A549 (cell line): ENCODE measurements at regions not wholly inside any gene's neighbourhood (a gene's known extent, or its start where the extent isn't known, plus 50 kb on each side); places are given as distances from the start of the nearest gene placed in this dataset.

ENCODE experiments used
- CBX2 ChIP-seq: fragments of 200-600 bp; sonication (generic); IDR thresholded peaks from 2 replicates; pipeline ENCODE4 v1.6.1; 2016; ENCODE audit warnings: low read depth, mild to moderate bottlenecking, borderline replicate concordance
- CHD2 ChIP-seq: fragments of 150-350 bp; IDR thresholded peaks from 2 replicates; pipeline ENCODE4 v1.6.1; 2014; ENCODE audit warnings: low read length; ENCODE audit not compliant: partially characterized antibody
- HOXB5 ChIP-seq: fragments of 250-450 bp; sonication (Bioruptor Pico); IDR thresholded peaks from 2 replicates; pipeline ENCODE4 v1.5.0; 2020; ENCODE audit warnings: mild to moderate bottlenecking, moderate library complexity
- JUNB ChIP-seq: fragments of >200 bp; sonication (Bioruptor Twin); formaldehyde crosslinking; IDR thresholded peaks from 2 replicates; pipeline ENCODE4 v1.6.1; 2016
- MYC ChIP-seq: IDR thresholded peaks from 2 replicates; pipeline ENCODE4 v1.6.1; 2012; ENCODE audit warnings: mild to moderate bottlenecking, inconsistent platforms, low read length, improper control_type of control experiment, borderline replicate concordance
- POLR2A ChIP-seq: IDR thresholded peaks from 2 replicates; pipeline ENCODE4 v1.6.1; 2012; ENCODE audit warnings: mild to moderate bottlenecking, low read length
- RAD21 ChIP-seq, 2 experiments: fragments of >200 bp in 1 of 2; sonication (Bioruptor Twin) in 1 of 2; formaldehyde crosslinking in 1 of 2; IDR thresholded peaks in 1 of 2; conservative IDR thresholded peaks in 1 of 2; 2 replicates in 1 of 2; 3 replicates in 1 of 2; pipeline ENCODE4 v1.6.1; 2012 to 2018; ENCODE audit warnings: inconsistent platforms in 1 of 2
- RFX5 ChIP-seq: fragments of 450-650 bp; IDR thresholded peaks from 2 replicates; pipeline ENCODE4 v1.7.1; 2014; ENCODE audit warnings: antibody characterized with exemption, mild to moderate bottlenecking, moderate library complexity
- TF ChIP-seq, protein P1 (sequence below): fragments of >200 bp; sonication (Bioruptor Twin); formaldehyde crosslinking; IDR thresholded peaks from 3 replicates; pipeline ENCODE4 v1.5.1; 2016

DNA sequence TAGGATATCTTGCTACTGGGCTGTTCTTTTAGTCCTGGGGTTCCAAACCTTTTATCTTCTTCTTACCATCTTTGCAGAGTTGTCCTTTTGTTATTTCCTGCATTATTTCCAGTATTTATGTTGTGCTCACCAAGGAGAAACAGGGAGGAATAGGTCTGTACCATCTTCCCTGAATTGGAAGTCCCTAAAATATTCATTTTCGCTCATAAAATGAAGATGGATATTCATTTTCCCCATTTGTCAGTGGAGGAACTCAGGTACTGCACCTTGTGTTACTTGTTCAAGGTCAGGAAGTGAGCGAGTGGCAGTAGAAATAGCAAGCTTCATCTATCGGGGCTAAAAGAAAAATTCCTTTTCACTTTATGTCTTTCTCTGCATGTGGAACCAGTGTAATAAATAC is 989.7 kb downstream of the CDH11 start:
- no peak for TF ChIP-seq RFX5
- TF ChIP-seq CHD2 = no peak
- no peak for TF ChIP-seq HOXB5 (CRISPR knock-in tag)
- no peak for TF ChIP-seq JUNB
- TF ChIP-seq POLR2A = no peak
- TF ChIP-seq, protein P1, sequence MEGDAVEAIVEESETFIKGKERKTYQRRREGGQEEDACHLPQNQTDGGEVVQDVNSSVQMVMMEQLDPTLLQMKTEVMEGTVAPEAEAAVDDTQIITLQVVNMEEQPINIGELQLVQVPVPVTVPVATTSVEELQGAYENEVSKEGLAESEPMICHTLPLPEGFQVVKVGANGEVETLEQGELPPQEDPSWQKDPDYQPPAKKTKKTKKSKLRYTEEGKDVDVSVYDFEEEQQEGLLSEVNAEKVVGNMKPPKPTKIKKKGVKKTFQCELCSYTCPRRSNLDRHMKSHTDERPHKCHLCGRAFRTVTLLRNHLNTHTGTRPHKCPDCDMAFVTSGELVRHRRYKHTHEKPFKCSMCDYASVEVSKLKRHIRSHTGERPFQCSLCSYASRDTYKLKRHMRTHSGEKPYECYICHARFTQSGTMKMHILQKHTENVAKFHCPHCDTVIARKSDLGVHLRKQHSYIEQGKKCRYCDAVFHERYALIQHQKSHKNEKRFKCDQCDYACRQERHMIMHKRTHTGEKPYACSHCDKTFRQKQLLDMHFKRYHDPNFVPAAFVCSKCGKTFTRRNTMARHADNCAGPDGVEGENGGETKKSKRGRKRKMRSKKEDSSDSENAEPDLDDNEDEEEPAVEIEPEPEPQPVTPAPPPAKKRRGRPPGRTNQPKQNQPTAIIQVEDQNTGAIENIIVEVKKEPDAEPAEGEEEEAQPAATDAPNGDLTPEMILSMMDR = no peak
- TF ChIP-seq MYC = no peak
- no peak for TF ChIP-seq CBX2
- no peak for TF ChIP-seq RAD21 (conservative IDR thresholded peaks at IDR 0.05 in 1 of 2, IDR thresholded peaks at IDR 0.05 in 1 of 2)
